ENCODE measurements at regions not wholly inside any gene's neighbourhood (a gene's known extent, or its start where the extent isn't known, plus 50 kb on each side); places are given as distances from the start of the nearest gene placed in this dataset.

DNA sequence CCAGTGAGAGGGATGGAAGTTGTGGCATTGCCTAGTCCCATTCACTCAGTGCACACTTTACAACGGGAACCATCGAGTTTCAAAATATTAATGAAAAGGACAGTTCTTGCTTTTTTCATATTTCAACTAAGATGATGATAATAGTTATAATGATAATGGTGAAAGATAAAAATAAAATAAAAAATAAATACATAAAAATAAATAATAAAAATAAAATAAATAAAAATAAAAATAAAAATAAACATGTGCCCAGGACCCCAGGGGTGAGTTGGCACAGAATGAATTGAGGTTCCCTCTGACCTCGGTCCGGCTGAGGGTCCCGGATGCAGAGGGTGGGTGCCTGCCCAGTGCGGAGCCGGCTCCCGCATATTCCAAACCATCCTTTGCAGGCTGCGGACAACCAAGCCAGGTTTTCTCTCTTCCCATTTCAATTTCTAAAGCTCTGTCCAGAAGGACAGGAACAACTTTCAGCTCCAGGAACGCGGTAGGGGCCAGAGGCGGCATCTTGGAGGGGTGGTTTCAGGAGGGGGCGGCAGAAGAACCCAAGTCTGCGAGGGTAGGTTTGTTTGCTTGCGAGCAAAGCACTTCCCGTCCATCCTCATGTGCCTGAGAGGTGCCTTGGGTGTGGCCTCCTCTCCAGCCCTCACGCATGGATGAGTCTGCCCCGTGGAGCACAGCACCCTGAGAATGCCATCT is 236.8 kb downstream of the DLL1 start:
- DNase-seq = no peak

- DNase-seq = no peak
These were observed 237.7 kb downstream of the DLL1 start for GRCh38 chr6:170052991-170053821.

DNA sequence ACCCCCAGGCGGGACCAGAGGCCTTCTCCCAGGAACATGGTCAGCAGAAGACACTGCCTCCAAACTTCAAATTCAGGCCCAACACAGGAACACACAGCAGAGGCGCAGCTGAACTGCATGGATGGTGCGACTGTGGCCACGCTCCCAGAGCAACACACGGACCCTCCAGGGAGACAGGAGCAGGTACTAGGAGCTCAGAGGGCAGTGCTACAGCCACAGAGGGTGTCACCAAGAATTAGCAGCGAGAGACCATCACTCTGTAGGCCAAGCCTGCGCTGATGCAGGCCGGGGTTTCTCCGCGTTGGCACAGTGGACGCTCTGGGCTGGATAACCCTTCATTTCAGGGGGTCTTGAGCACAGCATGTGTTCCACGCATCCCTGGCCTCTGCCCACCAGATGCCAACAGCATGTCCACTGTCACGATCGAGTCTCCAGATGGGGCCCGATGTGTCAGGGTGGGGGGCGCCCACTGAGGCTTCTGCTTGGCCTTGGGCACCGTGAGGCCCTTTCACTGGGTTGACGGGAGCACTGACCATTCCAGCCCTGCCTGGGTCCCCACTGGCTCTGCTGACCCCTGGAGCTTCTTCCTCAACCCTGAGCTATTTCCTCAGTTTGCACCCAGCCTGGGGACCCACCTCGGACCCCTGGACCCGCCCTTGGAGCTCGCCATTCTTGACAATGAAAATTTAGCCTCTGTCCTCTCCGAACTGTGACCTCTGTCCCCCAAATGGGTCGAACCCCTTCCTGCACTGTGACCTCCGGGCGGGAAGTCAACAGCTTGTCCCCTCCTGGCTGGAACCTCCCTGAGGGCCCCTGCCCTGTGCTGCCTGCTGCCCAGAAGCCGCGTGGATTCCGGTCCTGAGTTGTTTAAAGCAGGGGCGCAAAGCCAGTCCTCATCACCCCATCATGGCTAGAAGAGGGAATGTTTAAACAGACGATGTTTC is 239.4 kb downstream of the DLL1 start:
- DNase-seq = no peak

- DNase-seq = no peak
These were observed 240.3 kb downstream of the DLL1 start for GRCh38 chr6:170050591-170051041.

GRCh38 chr6:170049641-170050561 is 241.0 kb downstream of the DLL1 start:
- peak; percentile 79 to 85 for DNase-seq

DNA sequence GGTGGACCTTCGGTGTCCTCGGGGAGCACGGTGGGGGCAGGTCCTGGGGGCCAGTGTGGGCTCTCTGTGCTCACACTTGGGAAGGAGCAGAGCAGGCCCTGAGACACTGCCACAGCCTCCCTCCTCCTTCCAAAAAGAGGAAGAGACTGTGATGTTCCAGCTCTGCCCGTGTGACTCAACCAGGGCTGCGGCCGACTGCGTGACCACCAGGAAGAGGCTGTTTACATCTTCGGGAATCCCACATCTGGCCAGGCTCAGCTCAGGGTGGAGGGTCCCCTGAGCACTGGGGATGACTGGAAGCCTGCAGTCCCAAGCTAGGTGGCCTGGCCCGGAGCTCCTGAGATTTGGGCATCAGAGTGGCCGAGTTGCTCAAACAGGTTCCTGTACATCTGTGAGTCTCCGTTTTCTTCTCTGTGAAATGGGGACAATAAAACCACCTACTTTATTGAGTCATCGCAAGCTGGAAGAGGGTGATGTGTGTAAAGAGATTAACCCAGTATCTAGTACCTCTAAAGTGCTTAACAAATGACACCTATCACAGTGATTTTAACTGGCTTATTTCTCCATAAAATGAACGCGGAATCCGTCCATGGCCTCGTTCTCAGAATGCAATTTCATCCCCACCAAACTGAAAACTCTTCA is 242.1 kb downstream of the DLL1 start:
- DNase-seq = peak; percentile 87 to 91

- peak in 1 of 2 donors; percentile 19 for DNase-seq
These were observed 243.1 kb downstream of the DLL1 start for GRCh38 chr6:170047823-170048222.

DNA sequence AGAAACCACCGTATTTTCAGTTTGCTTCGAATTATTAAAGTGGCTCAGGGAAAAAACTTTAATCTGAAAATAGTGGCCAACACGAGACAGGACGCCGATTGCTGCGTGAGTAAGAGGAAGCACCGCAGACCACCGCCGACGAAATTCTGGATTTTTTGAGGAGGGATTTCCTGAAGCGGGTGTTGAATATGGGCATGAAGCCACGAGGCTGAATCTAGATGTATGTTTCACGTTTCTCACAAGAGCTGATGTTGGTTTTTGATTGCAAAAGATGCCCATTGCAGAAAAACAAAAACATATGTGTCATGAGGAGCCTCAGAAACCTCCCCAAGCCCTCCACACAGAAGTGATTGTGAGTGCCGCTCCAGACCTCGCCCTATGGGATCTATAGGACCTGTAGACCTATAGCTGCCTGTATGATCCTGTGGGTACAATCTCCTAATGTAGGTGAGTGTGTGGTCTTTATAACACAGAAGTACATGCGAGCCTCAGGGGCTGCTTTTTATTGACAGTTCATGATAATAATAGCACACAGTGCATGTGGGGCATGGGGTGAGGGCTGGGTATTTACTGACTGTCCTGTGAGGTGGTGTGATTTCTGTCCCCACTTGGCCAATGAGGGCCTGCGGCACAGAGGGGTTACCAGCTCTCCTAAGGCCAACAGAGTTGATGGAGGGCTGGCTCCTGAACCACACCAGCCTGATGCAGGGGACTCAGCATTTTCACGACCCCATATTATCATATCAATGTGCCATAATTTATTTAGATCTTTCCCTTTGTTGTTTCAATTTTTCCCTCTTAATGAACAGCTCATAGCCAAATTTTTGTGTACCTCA is 243.9 kb downstream of the DLL1 start:
- DNase-seq = peak; percentile 58 to 69

DNA sequence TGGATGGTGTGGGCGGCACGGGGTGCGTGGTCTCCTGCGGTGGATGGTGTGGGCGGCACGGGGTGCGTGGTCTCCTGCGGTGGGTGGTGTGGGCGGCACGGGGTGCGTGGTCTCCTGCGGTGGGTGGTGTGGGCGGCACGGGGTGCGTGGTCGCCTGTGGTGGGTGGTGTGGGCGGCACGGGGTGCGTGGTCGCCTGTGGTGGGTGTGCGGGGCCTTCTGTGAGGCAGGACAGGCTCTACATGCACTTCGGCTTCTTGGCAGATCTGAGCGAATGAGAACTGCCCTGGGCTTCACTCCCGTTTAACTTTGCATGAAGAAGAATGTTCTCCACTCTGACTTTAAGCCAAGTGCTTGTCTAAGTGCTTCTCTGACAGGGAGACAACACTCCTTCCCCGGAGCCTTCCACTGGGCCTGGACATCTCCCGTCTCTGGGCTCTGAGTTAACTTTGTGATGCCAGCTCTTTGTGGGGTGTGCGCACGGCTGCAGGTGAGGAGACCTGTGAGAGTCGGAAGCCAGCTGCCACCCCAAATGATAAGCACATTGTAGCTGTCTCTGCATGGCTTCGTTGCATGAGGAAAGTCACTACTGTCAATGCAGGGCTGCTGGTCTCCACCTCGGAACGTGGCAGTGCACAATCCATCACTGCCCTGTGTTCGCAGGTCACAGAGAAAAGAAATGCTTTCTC is 244.8 kb downstream of the DLL1 start:
- no peak for DNase-seq

DNA sequence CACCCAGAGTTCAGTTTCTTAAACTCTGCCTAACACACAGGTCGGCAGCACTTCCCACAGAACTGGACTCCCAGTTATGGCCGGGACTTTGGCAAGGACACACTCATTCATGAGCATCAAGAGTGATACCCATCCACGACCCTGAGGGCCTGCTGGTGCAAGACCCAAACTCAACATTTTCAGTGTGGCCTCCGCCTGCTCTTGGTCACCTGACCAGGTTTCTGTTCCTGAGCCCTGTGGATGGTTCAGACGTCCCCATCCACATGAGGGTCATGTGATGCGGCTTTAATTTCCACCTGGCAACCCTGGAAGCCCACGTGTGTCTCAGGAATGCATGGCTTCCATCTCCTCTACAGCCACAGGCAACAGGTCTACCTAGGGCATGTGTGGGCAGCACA is 245.3 kb downstream of the DLL1 start:
- no peak for DNase-seq

- no peak for DNase-seq
These were observed 245.9 kb downstream of the DLL1 start for GRCh38 chr6:170044836-170045562.

- no peak for DNase-seq
These were observed 246.7 kb downstream of the DLL1 start for GRCh38 chr6:170043881-170044790.

GRCh38 chr6:170043150-170043819 is 247.6 kb downstream of the DLL1 start:
- no peak for DNase-seq

DNA sequence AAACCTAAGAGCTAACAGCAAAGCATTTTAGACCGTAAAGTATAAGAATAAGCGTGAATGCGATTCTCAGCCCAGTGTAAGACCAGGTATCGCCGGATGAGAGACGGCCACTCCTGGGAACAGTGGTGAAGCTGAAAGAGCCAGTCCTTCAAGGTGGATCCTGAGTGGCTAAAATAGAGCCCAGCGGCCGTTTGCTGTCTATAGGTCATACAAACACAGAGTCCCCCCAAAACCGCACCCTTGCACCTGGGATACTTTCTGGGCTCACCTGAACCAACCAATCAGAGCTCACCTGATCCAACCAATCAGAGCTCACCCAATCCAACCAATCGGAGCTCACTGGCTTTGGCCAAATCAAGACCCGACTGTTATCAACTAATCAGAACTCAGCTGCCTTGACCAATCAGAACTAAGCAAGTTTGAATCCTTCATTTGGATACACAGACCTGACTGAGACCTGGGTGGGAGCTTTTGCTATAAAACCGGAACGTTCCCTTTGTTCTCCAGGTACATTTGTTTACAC is 248.2 kb downstream of the DLL1 start:
- no peak for DNase-seq

- no peak for DNase-seq
These were observed 248.8 kb downstream of the DLL1 start for GRCh38 chr6:170042123-170042522.

DNA sequence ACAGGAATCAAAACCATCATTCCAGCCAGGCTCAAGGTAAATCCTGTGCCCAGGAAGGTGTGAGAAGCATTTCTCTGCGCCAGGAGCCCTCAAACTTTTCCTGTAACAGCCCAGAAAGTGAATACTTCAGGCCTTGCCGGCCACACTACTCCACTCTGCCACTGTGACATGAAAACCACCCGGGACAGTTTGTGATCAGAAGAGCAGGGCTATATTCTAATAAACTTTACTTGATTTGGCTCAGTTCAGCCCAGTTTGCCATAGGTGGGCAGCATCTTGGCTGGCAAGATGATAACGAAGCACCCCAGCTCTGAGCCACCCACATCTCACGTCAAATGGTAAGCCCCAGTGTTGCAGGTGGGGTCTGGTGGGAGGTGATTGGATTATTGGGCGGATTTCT is 249.4 kb downstream of the DLL1 start:
- no peak for DNase-seq

GRCh38 chr6:170040906-170041305 is 250.0 kb downstream of the DLL1 start:
- no peak for DNase-seq
